Inferior parietal cortex (tissue), 1 donor: ENCODE measurements at regions not wholly inside any gene's neighbourhood (a gene's known extent, or its start where the extent isn't known, plus 50 kb on each side); places are given as distances from the start of the nearest gene placed in this dataset.

ENCODE experiments used
- DNase-seq: peaks from one replicate; pipeline ENCODE4 v3.0.0-alpha.2; 2016; ENCODE audit errors: extremely low spot score

GRCh38 chr3:195011231-195011834, 259.6 kb downstream of the XXYLT1 start:
- no peak for DNase-seq

- no peak for DNase-seq
These were observed 258.9 kb downstream of the XXYLT1 start for GRCh38 chr3:195012100-195012499.

GRCh38 chr3:195012571-195012970, 258.4 kb downstream of the XXYLT1 start:
- DNase-seq = no peak

- DNase-seq = no peak
These were observed 257.3 kb downstream of the XXYLT1 start for GRCh38 chr3:195013411-195014361.

GRCh38 chr3:195015021-195015420, 255.9 kb downstream of the XXYLT1 start:
- no peak for DNase-seq

- DNase-seq = no peak
These were observed 253.8 kb downstream of the XXYLT1 start for GRCh38 chr3:195017151-195017550.
